ENCODE measurements at regions not wholly inside any gene's neighbourhood (a gene's known extent, or its start where the extent isn't known, plus 50 kb on each side); places are given as distances from the start of the nearest gene placed in this dataset.

- ATAC-seq (no peak), DNase-seq (ENCODE audit: low spot score) (no peak)
- POLR2A ChIA-PET: no interaction called here
- H3K27ac Mint-ChIP-seq: no peak overlapping the region
- no peaks in the 10 kb centered on the region; the same call in 1 of the 2 replicates for H3K27me3 Mint-ChIP-seq (ENCODE audit: low read depth)
- no peaks in the 10 kb centered on the region for H3K36me3 Mint-ChIP-seq
- CTCF ChIA-PET: no interaction called here
- H3K4me1 Mint-ChIP-seq: peaks cover 5% of the 10 kb centered on the region
- TF ChIP-seq CREB1 (CRISPR knock-in tag; IDR thresholded peaks at IDR 0.05): no peak
- TF ChIP-seq HMGXB4 (CRISPR knock-in tag; IDR thresholded peaks at IDR 0.05): no peak
- no peak for TF ChIP-seq SMAD4 (CRISPR knock-in tag; IDR thresholded peaks at IDR 0.05)
- no peak for TF ChIP-seq ZNF317 (CRISPR knock-in tag; IDR thresholded peaks at IDR 0.05; ENCODE audit: borderline replicate concordance, low read depth)
- TF ChIP-seq CREM (CRISPR knock-in tag; IDR thresholded peaks at IDR 0.05): no peak
- TF ChIP-seq E2F4 (CRISPR knock-in tag; IDR thresholded peaks at IDR 0.05; ENCODE audit: borderline replicate concordance, low read depth): no peak
- no peak for TF ChIP-seq ZNF281 (CRISPR knock-in tag; IDR thresholded peaks at IDR 0.05)
- TF ChIP-seq ZNF512 (CRISPR knock-in tag; IDR thresholded peaks at IDR 0.05; ENCODE audit: borderline replicate concordance): no peak
- TF ChIP-seq RORB (CRISPR knock-in tag; IDR thresholded peaks at IDR 0.05): no peak
- no peak for TF ChIP-seq ZNF671 (CRISPR knock-in tag; IDR thresholded peaks at IDR 0.05)
- TF ChIP-seq NR1H2 (CRISPR knock-in tag; IDR thresholded peaks at IDR 0.05): no peak
- TF ChIP-seq AR (CRISPR knock-in tag; IDR thresholded peaks at IDR 0.05): no peak
- TF ChIP-seq JUN (CRISPR knock-in tag; IDR thresholded peaks at IDR 0.05): no peak
- TF ChIP-seq ATF6 (CRISPR knock-in tag; IDR thresholded peaks at IDR 0.05): no peak
- no peak for TF ChIP-seq TEAD1 (CRISPR knock-in tag; IDR thresholded peaks at IDR 0.05)
- no peak for TF ChIP-seq NR2C2 (CRISPR knock-in tag; IDR thresholded peaks at IDR 0.05)
- TF ChIP-seq TCF7 (CRISPR knock-in tag; IDR thresholded peaks at IDR 0.05; ENCODE audit: low read depth): no peak
- no peak overlapping the region for H3K4me3 Mint-ChIP-seq
- no peaks in the 10 kb centered on the region for H3K9me3 Mint-ChIP-seq
These were observed 115.6 kb upstream of the ST6GAL2 start for GRCh38 chr2:107001551-107001950.
